ENCODE measurements at regions not wholly inside any gene's neighbourhood (a gene's known extent, or its start where the extent isn't known, plus 50 kb on each side); places are given as distances from the start of the nearest gene placed in this dataset.

GRCh38 chr10:21318540-21319167 lies 206.8 kb downstream of the SKIDA1 start:
- H3K36me3 ChIP-seq (ENCODE audit: insufficient read depth, low read length), result no peaks in the 10 kb centered on the region
- no peak overlapping the region for H2AFZ ChIP-seq (ENCODE audit: low read length)
- peaks cover 29% of the 10 kb centered on the region for H3K4me1 ChIP-seq (ENCODE audit: insufficient read depth, low read length)
- H3K27ac ChIP-seq (ENCODE audit: low read depth, low read length), result peak overlapping the region; percentile 1
- no peak for DNase-seq (ENCODE audit: insufficient read length, low spot score, missing footprints)
- H3K9me3 ChIP-seq (ENCODE audit: low read depth, low read length), result no peaks in the 10 kb centered on the region
- H3K27me3 ChIP-seq (ENCODE audit: insufficient read depth, low read length), result no peaks in the 10 kb centered on the region
- H3K79me2 ChIP-seq (ENCODE audit: insufficient read depth, low read length), result no peaks in the 10 kb centered on the region
- peak overlapping the region; percentile 24 for H3K4me2 ChIP-seq (ENCODE audit: insufficient read depth, low read length)
- H4K20me1 ChIP-seq (ENCODE audit: insufficient read depth, low read length), result no peaks in the 10 kb centered on the region
- no peak for TF ChIP-seq CTCF (IDR thresholded peaks at IDR 0.05; ENCODE audit: extremely low read depth, low read depth, low read length)
- H3K4me3 ChIP-seq (ENCODE audit: insufficient read depth, low read length), result no peak overlapping the region

GRCh38 chr10:21317902-21318301 lies 207.6 kb downstream of the SKIDA1 start:
- Histone ChIP-seq H3K4me2 (ENCODE audit: insufficient read depth, low read length) (peak overlapping the region; percentile 24), H3K79me2 (ENCODE audit: insufficient read depth, low read length) (no peaks in the 10 kb centered on the region), H3K9me3 (ENCODE audit: low read depth, low read length) (no peaks in the 10 kb centered on the region), H2AFZ (ENCODE audit: low read length) (no peak overlapping the region), H3K27me3 (ENCODE audit: insufficient read depth, low read length) (no peaks in the 10 kb centered on the region), H3K36me3 (ENCODE audit: insufficient read depth, low read length) (no peaks in the 10 kb centered on the region), H3K4me3 (ENCODE audit: insufficient read depth, low read length) (no peak overlapping the region), H4K20me1 (ENCODE audit: insufficient read depth, low read length) (no peaks in the 10 kb centered on the region), H3K4me1 (ENCODE audit: insufficient read depth, low read length) (peaks cover 29% of the 10 kb centered on the region), H3K27ac (ENCODE audit: low read depth, low read length) (peak overlapping the region; percentile 1)
- no peak for TF ChIP-seq CTCF (IDR thresholded peaks at IDR 0.05; ENCODE audit: extremely low read depth, low read depth, low read length)
- DNase-seq (ENCODE audit: insufficient read length, low spot score, missing footprints), result peak; percentile 93

- Histone ChIP-seq H3K27ac (ENCODE audit: low read depth, low read length) (peak overlapping the region; percentile 67), H4K20me1 (ENCODE audit: insufficient read depth, low read length) (no peaks in the 10 kb centered on the region), H3K4me3 (ENCODE audit: insufficient read depth, low read length) (no peak overlapping the region), H2AFZ (ENCODE audit: low read length) (peak overlapping the region; percentile 23), H3K9me3 (ENCODE audit: low read depth, low read length) (no peaks in the 10 kb centered on the region), H3K27me3 (ENCODE audit: insufficient read depth, low read length) (no peaks in the 10 kb centered on the region), H3K4me2 (ENCODE audit: insufficient read depth, low read length) (peak overlapping the region; percentile 47), H3K36me3 (ENCODE audit: insufficient read depth, low read length) (no peaks in the 10 kb centered on the region), H3K4me1 (ENCODE audit: insufficient read depth, low read length) (peaks cover 29% of the 10 kb centered on the region), H3K79me2 (ENCODE audit: insufficient read depth, low read length) (no peaks in the 10 kb centered on the region)
- no peak for TF ChIP-seq CTCF (IDR thresholded peaks at IDR 0.05; ENCODE audit: extremely low read depth, low read depth, low read length)
- peak; percentile 96 for DNase-seq (ENCODE audit: insufficient read length, low spot score, missing footprints)
These were observed 209.7 kb downstream of the SKIDA1 start for GRCh38 chr10:21315645-21316220.

GRCh38 chr10:21314906-21315644 lies 210.4 kb downstream of the SKIDA1 start:
- peak overlapping the region; percentile 42 for H3K27ac ChIP-seq (ENCODE audit: low read depth, low read length)
- H3K4me3 ChIP-seq (ENCODE audit: insufficient read depth, low read length), result peak overlapping the region; percentile 6
- peak; percentile 75 for DNase-seq (ENCODE audit: insufficient read length, low spot score, missing footprints)
- no peaks in the 10 kb centered on the region for H3K27me3 ChIP-seq (ENCODE audit: insufficient read depth, low read length)
- H3K9me3 ChIP-seq (ENCODE audit: low read depth, low read length), result no peaks in the 10 kb centered on the region
- no peaks in the 10 kb centered on the region for H4K20me1 ChIP-seq (ENCODE audit: insufficient read depth, low read length)
- TF ChIP-seq CTCF (IDR thresholded peaks at IDR 0.05; ENCODE audit: extremely low read depth, low read depth, low read length), result no peak
- no peaks in the 10 kb centered on the region for H3K36me3 ChIP-seq (ENCODE audit: insufficient read depth, low read length)
- H3K79me2 ChIP-seq (ENCODE audit: insufficient read depth, low read length), result no peaks in the 10 kb centered on the region
- H3K4me2 ChIP-seq (ENCODE audit: insufficient read depth, low read length), result peak overlapping the region; percentile 47
- peak overlapping the region; percentile 85 for H2AFZ ChIP-seq (ENCODE audit: low read length)
- H3K4me1 ChIP-seq (ENCODE audit: insufficient read depth, low read length), result peaks cover 29% of the 10 kb centered on the region
